ENCODE measurements at regions not wholly inside any gene's neighbourhood (a gene's known extent, or its start where the extent isn't known, plus 50 kb on each side); places are given as distances from the start of the nearest gene placed in this dataset.
A peak's percentile ranks its signal among the peaks of the same experiment; 100 is the strongest.

- TF ChIP-seq GATA2 (IDR thresholded peaks at IDR 0.05; ENCODE audit: low read depth, low read length) (peak; percentile 79), GATA3 (IDR thresholded peaks at IDR 0.05; ENCODE audit: low read depth, low read length) (no peak; the same call in 1 of the 2 replicates)
Measured at GRCh38 chr21:38986806-38987632, 181.3 kb downstream of the ETS2 start.

Measured in SH-SY5Y (cell line).